Mesenchymal stem cell (in vitro differentiated cells and primary cell): ENCODE measurements at regions not wholly inside any gene's neighbourhood (a gene's known extent, or its start where the extent isn't known, plus 50 kb on each side); places are given as distances from the start of the nearest gene placed in this dataset.

ENCODE experiments used
- DNase-seq: peaks from one replicate; pipeline ENCODE4 v3.0.0-alpha.2; 2013
- H2AFZ ChIP-seq: one replicate; pipeline ENCODE4 v1.6.1; 2013; ENCODE audit warnings: low read depth, mild to moderate bottlenecking, control low read depth, inconsistent platforms, low read length, moderate library complexity
- H2AK5ac ChIP-seq: 2 replicates; pipeline ENCODE4 v1.6.1; 2013; ENCODE audit warnings: low read length, moderate library complexity, mild to moderate bottlenecking, inconsistent platforms; ENCODE audit not compliant: severe bottlenecking
- H2BK120ac ChIP-seq: one replicate; pipeline ENCODE4 v1.6.1; 2013; ENCODE audit warnings: low read depth, mild to moderate bottlenecking, inconsistent platforms, low read length, moderate library complexity
- H2BK12ac ChIP-seq, 2 experiments: one replicate each; pipeline ENCODE4 v1.6.1; 2013; ENCODE audit warnings: inconsistent platforms in 2 of 2, low read length in 2 of 2, mild to moderate bottlenecking in 2 of 2, moderate library complexity in 2 of 2, control low read depth in 1 of 2
- H2BK15ac ChIP-seq: one replicate; pipeline ENCODE4 v1.6.1; 2013; ENCODE audit warnings: mild to moderate bottlenecking, low read depth, inconsistent platforms; ENCODE audit not compliant: poor library complexity, severe bottlenecking
- H2BK5ac ChIP-seq: 2 replicates; pipeline ENCODE4 v1.6.1; 2013; ENCODE audit warnings: low read depth, mild to moderate bottlenecking, low read length, control low read depth, inconsistent platforms; ENCODE audit not compliant: poor library complexity, severe bottlenecking
- H3K14ac ChIP-seq, 2 experiments: one replicate each; pipeline ENCODE4 v1.6.1; 2013; ENCODE audit warnings: inconsistent platforms in 2 of 2, low read length in 2 of 2, control low read depth in 1 of 2, mild to moderate bottlenecking in 1 of 2, moderate library complexity in 1 of 2
- H3K18ac ChIP-seq, 2 experiments: one replicate each; pipeline ENCODE4 v1.6.1; 2013; ENCODE audit warnings: inconsistent platforms in 2 of 2, low read length in 2 of 2, control low read depth in 1 of 2, low read depth in 1 of 2, mild to moderate bottlenecking in 1 of 2
- H3K23ac ChIP-seq, 2 experiments: one replicate each; pipeline ENCODE4 v1.6.1; 2013; ENCODE audit warnings: inconsistent platforms in 2 of 2, low read length in 2 of 2, mild to moderate bottlenecking in 2 of 2, moderate library complexity in 2 of 2, control low read depth in 1 of 2
- H3K27ac ChIP-seq: 2 replicates; pipeline ENCODE4 v1.5.1; 2013; ENCODE audit warnings: mild to moderate bottlenecking, moderate library complexity, low read length, control low read depth, inconsistent platforms; ENCODE audit not compliant: poor library complexity, severe bottlenecking
- H3K27me3 ChIP-seq, 2 experiments: 2 replicates each; pipeline versions ENCODE4 v1.6.1 to v1.7.0; 2013; ENCODE audit warnings: low read length in 2 of 2, mild to moderate bottlenecking in 2 of 2, moderate library complexity in 2 of 2, control low read depth in 1 of 2, inconsistent platforms in 1 of 2; ENCODE audit not compliant: control insufficient read depth in 1 of 2, insufficient read depth in 1 of 2
- H3K36me3 ChIP-seq, 2 experiments: 2 replicates each; pipeline versions ENCODE4 v1.6.1 to v1.7.0; 2013; ENCODE audit warnings: low read length in 2 of 2, control low read depth in 1 of 2, inconsistent platforms in 1 of 2, low read depth in 1 of 2, mild to moderate bottlenecking in 1 of 2; ENCODE audit not compliant: insufficient read depth in 2 of 2, control insufficient read depth in 1 of 2
- H3K4ac ChIP-seq, 2 experiments: one replicate each; pipeline ENCODE4 v1.6.1; 2013; ENCODE audit warnings: inconsistent platforms in 2 of 2, low read length in 2 of 2, mild to moderate bottlenecking in 2 of 2, moderate library complexity in 2 of 2, control low read depth in 1 of 2, low read depth in 1 of 2
- H3K4me1 ChIP-seq: 2 replicates; pipeline ENCODE4 v1.6.1; 2013; ENCODE audit warnings: low read depth, low read length, control low read depth; ENCODE audit not compliant: control insufficient read depth, insufficient read depth
- H3K4me2 ChIP-seq: 2 replicates; pipeline ENCODE4 v1.6.1; 2013; ENCODE audit warnings: low read length, mild to moderate bottlenecking, inconsistent platforms; ENCODE audit not compliant: poor library complexity, severe bottlenecking
- H3K4me3 ChIP-seq, 2 experiments: 2 replicates each; pipeline versions ENCODE4 v1.5.1 to v1.7.0; 2013; ENCODE audit warnings: low read length in 2 of 2, mild to moderate bottlenecking in 2 of 2, control low read depth in 1 of 2, low read depth in 1 of 2; ENCODE audit not compliant: insufficient read depth in 1 of 2
- H3K79me1 ChIP-seq: replicated peaks from 2 replicates; pipeline ENCODE4 v1.6.1; 2013; ENCODE audit warnings: mild to moderate bottlenecking, control low read depth, low read length, inconsistent platforms; ENCODE audit not compliant: poor library complexity, severe bottlenecking
- H3K9ac ChIP-seq: 2 replicates; pipeline ENCODE4 v1.7.0; 2013; ENCODE audit warnings: mild to moderate bottlenecking, low read length, moderate library complexity
- H3K9me3 ChIP-seq: 2 replicates; pipeline ENCODE4 v1.7.0; 2013; ENCODE audit warnings: mild to moderate bottlenecking, low read length; ENCODE audit not compliant: control insufficient read depth
- H4K8ac ChIP-seq: one replicate; pipeline ENCODE4 v1.6.1; 2013; ENCODE audit warnings: inconsistent platforms, mild to moderate bottlenecking, low read length, moderate library complexity
- H4K91ac ChIP-seq: one replicate; pipeline ENCODE4 v1.6.1; 2013; ENCODE audit warnings: mild to moderate bottlenecking, low read length, inconsistent platforms
- WGBS: methylation state at CpG from one replicate; pipeline ENCODE4 v1.1.7; 2013; ENCODE audit warnings: mixed read lengths; 5-methylcytosine and 5-hydroxymethylcytosine counted together

- DNase-seq: no peak
- H3K18ac ChIP-seq: peak overlapping the region; percentile 57 to 75
- H2AK5ac ChIP-seq: peak overlapping the region; percentile 21
- H2BK120ac ChIP-seq: peak overlapping the region; percentile 27
- no peak overlapping the region for H2BK15ac ChIP-seq
- H4K8ac ChIP-seq: peak overlapping the region; percentile 70
- peak overlapping the region; percentile 81 for H3K9ac ChIP-seq
- no peak overlapping the region for H3K14ac ChIP-seq
- H4K91ac ChIP-seq: peak overlapping the region; percentile 34
- H2BK12ac ChIP-seq: peak overlapping the region; percentile 34 to 94
- no peaks in the 10 kb centered on the region for H3K36me3 ChIP-seq
- H3K4me3 ChIP-seq: peak overlapping the region in 1 of 2 experiments; percentile 44
- H3K27me3 ChIP-seq: no peaks in the 10 kb centered on the region
- H3K4me2 ChIP-seq: no peak overlapping the region
- peak overlapping the region; percentile 97 for H3K27ac ChIP-seq
- H3K4ac ChIP-seq: peak overlapping the region; percentile 27 to 73
- H2AFZ ChIP-seq: no peak overlapping the region
- 96% methylated on average over 6 of the region's 6 CpGs for WGBS
- no peak overlapping the region for H2BK5ac ChIP-seq
- peaks cover 11% of the 10 kb centered on the region for H3K4me1 ChIP-seq
- H3K9me3 ChIP-seq: no peaks in the 10 kb centered on the region
- H3K79me1 ChIP-seq: no peaks in the 10 kb centered on the region
- H3K23ac ChIP-seq: no peak overlapping the region
Observed at GRCh38 chr5:39502704-39503103, 77.9 kb upstream of the DAB2 start.

- H2BK120ac ChIP-seq: no peak overlapping the region
- no peak overlapping the region for H3K14ac ChIP-seq
- no peak overlapping the region for H2BK5ac ChIP-seq
- no peaks in the 10 kb centered on the region for H3K27me3 ChIP-seq
- no peak overlapping the region for H2AK5ac ChIP-seq
- no peak overlapping the region for H2BK15ac ChIP-seq
- peaks cover 11% of the 10 kb centered on the region for H3K4me1 ChIP-seq
- no peak overlapping the region for H2AFZ ChIP-seq
- no peak overlapping the region for H2BK12ac ChIP-seq
- H4K91ac ChIP-seq: no peak overlapping the region
- no peak overlapping the region for H3K18ac ChIP-seq
- peak overlapping the region; percentile 97 for H3K27ac ChIP-seq
- peak overlapping the region; percentile 81 for H3K9ac ChIP-seq
- H3K4me3 ChIP-seq: peak overlapping the region in 1 of 2 experiments; percentile 58
- no peak overlapping the region for H3K23ac ChIP-seq
- no peak overlapping the region for H3K4ac ChIP-seq
- WGBS: 31% methylated on average over 4 of the region's 5 CpGs
- peak; percentile 79 for DNase-seq
- H3K4me2 ChIP-seq: no peak overlapping the region
- no peaks in the 10 kb centered on the region for H3K79me1 ChIP-seq
- H4K8ac ChIP-seq: no peak overlapping the region
- no peaks in the 10 kb centered on the region for H3K36me3 ChIP-seq
- H3K9me3 ChIP-seq: no peaks in the 10 kb centered on the region
Observed at GRCh38 chr5:39501397-39501796, 76.6 kb upstream of the DAB2 start.

- Histone ChIP-seq H3K23ac (no peak overlapping the region), H2AK5ac (no peak overlapping the region), H2BK5ac (no peak overlapping the region), H3K27ac (peak overlapping the region; percentile 97), H3K4me3 (no peak overlapping the region), H3K4me2 (no peak overlapping the region), H3K4me1 (peaks cover 11% of the 10 kb centered on the region), H4K91ac (no peak overlapping the region), H2BK12ac (no peak overlapping the region), H3K9me3 (no peaks in the 10 kb centered on the region), H3K18ac (no peak overlapping the region), H2BK15ac (no peak overlapping the region), H2BK120ac (no peak overlapping the region), H2AFZ (no peak overlapping the region), H3K4ac (no peak overlapping the region), H4K8ac (no peak overlapping the region), H3K9ac (peak overlapping the region; percentile 81), H3K14ac (no peak overlapping the region), H3K27me3 (no peaks in the 10 kb centered on the region), H3K79me1 (no peaks in the 10 kb centered on the region), H3K36me3 (no peaks in the 10 kb centered on the region)
- WGBS: 81% methylated on average over 1 of the region's 2 CpGs
- no peak for DNase-seq
Observed at GRCh38 chr5:39500551-39501175, 75.9 kb upstream of the DAB2 start.

GRCh38 chr5:39498278-39498952 lies 73.6 kb upstream of the DAB2 start:
- peak; percentile 30 for DNase-seq

More at GRCh38 chr5:39498278-39498952, 73.6 kb upstream of the DAB2 start:
- peak overlapping the region; percentile 52 for H3K27ac ChIP-seq
- 14% methylated on average over 2 of the region's 4 CpGs for WGBS
- no peak overlapping the region for H2BK5ac ChIP-seq
- H3K23ac ChIP-seq: no peak overlapping the region
- H3K27me3 ChIP-seq: no peaks in the 10 kb centered on the region
- no peaks in the 10 kb centered on the region for H3K36me3 ChIP-seq
- H2AFZ ChIP-seq: no peak overlapping the region
- peaks cover 11% of the 10 kb centered on the region for H3K4me1 ChIP-seq
- no peak overlapping the region for H2AK5ac ChIP-seq
- no peaks in the 10 kb centered on the region for H3K79me1 ChIP-seq
- no peak overlapping the region for H3K9ac ChIP-seq
- no peak overlapping the region for H3K4me3 ChIP-seq
- H3K14ac ChIP-seq: no peak overlapping the region
- H3K4ac ChIP-seq: no peak overlapping the region
- no peak overlapping the region for H2BK120ac ChIP-seq
- H4K91ac ChIP-seq: no peak overlapping the region
- H3K4me2 ChIP-seq: no peak overlapping the region
- H3K18ac ChIP-seq: no peak overlapping the region
- H3K9me3 ChIP-seq: no peaks in the 10 kb centered on the region
- H2BK15ac ChIP-seq: no peak overlapping the region
- no peak overlapping the region for H4K8ac ChIP-seq
- no peak overlapping the region for H2BK12ac ChIP-seq
